DMS 273 treated with DMSO at 0.1 percent for 48 hours (cell line): ENCODE measurements at regions not wholly inside any gene's neighbourhood (a gene's known extent, or its start where the extent isn't known, plus 50 kb on each side); places are given as distances from the start of the nearest gene placed in this dataset.
"Not testable (repeated sequence)": the region's sequence is repeated elsewhere in the genome, so short reads cannot be mapped to it uniquely, and the experiment has no call there.

Experiments
- DNase-seq: peaks from one replicate; lab custom pipeline; 2025; lab: John Stamatoyannopoulos, UW

DNA sequence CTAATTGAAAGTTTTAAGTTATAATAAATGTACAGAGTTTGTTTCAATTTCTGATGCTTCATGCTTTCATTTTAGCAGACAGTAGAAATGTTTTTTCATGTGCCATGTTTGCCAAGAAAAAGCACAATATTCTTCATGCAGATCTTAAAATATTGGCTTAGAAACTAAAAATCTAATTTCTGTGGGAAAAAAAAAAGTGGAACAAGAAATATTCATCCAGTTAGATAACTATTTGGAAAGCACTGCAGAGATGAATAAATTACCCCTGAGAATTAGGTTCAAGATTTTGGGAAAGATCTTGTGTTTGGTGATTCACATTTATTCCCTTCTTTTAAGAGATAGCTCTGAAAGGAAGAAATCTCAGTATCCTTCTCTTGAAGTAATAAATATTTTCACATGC is 912.5 kb downstream of the C4orf33 start:
- no peak for DNase-seq

DNA sequence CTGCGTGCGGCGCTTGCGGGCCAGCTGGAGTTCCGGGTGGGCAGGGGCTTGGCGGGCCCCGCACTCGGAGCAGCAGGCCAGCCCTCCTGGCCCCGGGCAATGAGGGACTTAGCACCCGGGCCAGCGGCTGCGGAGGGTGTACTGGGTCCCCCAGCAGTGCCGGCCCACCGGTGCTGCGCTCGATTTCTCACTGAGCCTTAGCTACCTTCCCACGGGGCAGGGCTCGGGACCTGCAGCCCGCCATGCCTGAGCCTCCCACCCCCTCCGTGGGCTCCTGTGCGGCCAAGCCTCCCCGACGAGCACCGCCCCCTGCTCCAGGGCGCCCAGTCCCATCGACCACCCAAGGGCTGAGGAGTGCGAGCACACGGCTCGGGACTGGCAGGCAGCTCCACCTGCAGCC is 916.9 kb downstream of the C4orf33 start:
- DNase-seq = not testable (repeated sequence)

DNA sequence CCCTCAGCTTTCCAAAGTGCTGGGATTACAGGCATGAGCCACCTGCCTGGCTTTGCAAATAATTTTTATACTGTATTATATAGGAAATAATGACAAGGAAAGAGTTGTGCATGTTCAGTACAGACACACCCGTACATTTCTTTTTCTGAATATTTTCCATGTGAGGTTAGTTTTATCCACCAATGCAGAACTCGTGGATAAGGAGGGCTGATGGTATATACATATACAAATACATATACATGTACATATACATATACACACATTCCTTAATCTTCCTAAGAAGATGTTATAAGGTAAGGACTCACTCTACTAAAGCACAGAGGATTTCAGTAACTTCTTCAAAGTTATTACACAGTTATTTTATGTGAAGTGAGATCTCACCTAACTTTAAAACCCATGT is 925.8 kb downstream of the C4orf33 start:
- DNase-seq = no peak

DNA sequence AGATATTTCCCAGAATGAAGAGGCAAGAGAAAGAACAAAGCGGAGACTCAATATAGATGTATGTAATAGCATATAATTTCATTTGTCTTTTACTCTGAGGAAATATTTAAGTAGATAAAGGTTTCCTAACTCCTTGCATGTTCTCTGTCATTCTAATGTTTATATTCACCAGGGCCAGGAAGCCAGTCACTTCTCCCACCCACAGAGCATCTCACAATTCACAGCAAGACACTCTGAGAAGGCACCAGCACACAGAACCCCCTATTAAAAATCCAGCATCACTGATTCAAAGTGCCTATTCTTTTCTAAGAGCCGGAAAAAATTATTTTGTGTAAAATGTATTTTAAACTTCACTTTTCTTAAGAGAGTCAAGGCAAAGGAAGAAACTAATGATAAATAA is 927.1 kb downstream of the C4orf33 start:
- no peak for DNase-seq

DNA sequence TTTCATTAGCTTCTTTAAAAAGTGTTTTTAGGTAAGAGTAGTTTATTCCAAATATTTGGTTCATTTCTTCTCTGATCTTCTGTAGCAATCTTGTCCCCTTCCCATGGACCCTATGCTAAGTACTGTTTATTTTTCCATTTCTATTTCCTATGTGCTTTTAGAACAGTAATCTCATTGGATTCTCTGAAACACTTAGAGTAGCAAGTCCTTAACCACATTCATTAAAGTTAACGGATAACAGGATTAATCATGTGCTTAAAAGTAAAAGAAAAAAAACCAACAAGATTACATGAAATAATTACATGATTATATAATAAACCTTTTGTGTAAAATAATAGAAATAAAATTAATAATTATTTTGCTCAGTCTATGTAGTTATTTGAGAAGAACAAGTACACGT is 929.7 kb downstream of the C4orf33 start:
- DNase-seq = no peak

DNA sequence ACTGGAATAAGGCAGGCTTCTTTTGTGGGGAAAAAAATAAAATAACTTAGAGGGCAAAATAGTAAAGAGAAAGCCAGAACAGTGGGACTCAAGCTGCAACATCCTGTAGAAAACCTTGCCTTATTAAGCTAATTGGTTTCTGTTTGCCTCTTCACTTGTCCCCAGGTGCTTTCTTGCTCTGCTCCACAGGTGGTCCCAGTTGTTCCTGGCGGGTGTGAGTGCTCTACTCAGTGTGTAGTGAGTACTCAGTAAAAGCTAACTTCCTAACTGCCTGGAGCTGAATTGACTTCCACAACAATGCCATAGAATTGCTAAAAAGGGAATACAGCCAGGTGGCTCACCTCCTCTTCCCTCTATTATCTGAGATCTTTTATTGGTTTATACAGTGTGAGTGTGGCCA is 930.2 kb downstream of the C4orf33 start:
- no peak for DNase-seq

DNA sequence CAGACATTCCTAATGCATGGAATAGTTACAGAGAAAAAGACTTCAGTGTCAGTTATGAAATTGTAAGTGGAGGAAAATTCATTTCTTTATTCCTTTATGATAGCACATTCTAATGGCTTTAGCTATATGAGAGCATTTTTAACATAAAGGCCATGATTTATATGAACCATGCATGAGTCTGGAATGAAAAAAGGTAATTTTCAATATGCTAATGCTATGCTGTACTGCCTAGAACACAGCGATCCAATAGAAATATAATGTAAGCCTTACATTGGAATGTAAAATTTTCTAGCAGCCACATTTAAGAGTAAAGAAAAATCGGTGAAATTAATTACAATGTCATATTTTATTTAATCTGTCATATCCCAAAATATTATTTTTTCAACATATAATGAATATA is 932.0 kb downstream of the C4orf33 start:
- DNase-seq = no peak

DNA sequence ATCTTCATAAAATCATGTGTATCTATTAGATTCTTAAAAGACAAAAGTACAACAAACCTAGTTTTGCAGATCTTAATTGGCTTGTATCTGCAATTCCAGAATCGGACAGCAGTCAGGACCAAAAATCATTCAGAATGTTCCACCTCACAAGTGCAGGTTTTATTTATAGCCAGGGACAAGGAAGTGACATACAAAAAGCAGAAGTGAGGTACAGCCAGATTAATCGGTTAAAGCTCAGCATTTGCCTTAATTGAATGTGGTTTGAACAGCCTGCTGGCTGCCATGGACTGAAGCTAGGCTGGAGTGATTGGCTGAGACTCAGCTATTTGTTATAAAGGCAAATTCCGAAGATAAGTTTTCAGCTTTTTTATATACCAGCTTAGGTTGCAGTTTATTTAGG is 932.6 kb downstream of the C4orf33 start:
- no peak for DNase-seq

DNA sequence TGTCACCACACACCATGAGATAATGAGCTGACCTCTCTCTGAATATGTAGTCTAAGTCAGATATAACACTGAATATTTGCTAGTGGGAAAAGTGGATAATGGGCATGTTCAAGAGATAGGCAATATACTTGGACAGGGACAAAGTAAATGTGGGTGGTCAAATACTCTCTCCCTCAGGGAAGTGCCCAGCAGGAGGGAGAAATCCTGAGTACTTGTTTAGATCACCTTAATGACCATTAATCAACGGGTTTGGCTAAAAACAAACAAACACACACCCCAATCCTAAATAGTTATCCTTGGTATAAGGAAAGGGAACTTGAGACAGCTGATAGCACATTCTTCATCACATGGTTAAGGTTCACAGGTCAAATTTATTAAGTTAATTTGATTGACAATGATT is 933.5 kb downstream of the C4orf33 start:
- DNase-seq = no peak

DNA sequence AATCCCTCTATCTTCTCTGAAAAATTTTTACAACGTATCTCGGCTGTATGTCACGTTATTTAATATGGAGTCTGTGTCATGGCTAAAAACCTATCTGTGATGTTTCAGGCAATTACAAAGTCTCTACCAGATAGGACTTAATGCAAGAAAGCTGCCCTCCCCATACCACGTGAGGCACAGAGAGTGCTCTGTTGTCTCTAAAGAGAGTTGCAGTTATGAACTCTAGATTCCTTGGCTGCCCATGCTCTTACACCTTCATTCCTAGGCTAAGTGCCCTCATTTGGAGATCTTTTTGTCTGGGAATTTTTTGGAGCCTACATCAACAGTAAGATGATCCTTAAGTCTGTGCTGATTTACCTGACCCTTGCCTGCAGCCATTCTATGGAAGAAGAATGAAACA is 935.9 kb downstream of the C4orf33 start:
- no peak for DNase-seq

DNA sequence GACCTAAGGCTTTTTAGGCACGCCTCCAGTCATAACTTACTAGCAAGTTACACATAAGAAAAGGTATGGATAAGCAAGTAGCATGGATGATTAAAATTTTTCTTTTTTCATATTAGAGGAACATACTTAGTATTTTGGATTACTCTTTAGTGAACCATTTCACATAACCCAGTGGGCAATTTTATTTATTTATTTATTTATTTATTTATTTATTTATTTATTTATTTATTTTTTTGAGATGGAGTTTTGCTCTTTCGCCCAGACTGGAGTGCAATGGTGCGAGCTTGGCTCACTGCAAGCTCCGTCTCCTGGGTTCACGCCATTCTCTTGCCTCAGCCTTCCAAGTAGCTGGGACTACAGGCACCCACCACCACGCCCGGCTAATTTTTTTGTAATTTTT is 937.7 kb downstream of the C4orf33 start:
- DNase-seq = not testable (repeated sequence)

DNA sequence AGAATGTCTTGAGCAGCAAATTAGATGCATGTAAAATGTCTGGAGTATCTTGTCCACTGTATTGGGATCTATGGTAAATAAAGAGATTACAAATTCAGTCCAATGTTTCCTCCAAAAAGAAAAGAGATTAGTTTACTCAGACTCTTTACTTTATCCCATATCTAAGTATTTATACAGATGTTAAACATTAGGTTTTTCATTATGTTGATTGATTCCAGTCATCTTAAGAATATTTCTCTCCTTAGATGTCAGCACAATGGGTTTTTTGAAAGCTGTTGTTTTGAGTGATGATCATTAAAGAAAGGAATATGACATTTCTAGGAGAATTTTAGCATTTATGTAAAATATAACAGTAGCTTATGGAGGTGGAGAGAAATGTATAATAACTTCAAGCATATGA is 938.9 kb downstream of the C4orf33 start:
- no peak for DNase-seq

DNA sequence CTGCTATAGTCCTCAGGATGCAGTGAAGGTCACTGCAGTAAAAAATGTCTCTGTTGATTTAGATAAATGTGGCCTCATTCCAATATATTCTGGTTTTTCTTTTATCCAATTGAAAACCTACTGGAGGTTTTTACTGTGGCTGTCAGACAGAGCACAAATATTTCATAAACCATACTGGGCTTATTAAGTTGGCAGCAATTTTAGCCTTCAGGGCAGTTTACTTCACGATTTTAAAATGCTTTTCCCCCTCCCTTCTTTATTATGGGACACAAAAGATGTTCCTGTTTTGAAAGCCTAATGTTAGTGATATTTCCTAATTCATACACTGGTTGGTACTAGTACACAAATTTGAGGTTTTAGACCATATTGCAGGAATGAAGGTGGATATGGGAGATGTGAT is 939.4 kb downstream of the C4orf33 start:
- DNase-seq = no peak

DNA sequence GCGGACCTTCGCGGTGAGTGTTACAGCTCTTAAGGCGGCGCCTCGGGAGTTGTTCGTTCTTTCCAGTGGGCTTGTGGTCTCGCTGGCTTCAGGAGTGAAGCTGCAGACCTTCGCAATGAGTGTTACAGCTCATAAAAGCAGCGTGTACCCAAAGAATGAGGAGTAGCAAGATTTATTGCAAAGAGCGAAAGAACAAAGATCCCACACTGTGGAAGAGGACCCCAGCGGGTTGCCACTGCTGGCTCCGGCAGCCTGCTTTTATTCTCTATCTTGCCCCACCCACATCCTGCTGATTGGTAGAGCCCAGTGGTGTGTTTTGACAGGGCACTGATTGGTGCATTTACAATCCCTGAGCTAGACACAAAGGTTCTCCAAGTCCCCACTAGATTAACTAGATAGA is 941.9 kb downstream of the C4orf33 start:
- DNase-seq = not testable (repeated sequence)

DNA sequence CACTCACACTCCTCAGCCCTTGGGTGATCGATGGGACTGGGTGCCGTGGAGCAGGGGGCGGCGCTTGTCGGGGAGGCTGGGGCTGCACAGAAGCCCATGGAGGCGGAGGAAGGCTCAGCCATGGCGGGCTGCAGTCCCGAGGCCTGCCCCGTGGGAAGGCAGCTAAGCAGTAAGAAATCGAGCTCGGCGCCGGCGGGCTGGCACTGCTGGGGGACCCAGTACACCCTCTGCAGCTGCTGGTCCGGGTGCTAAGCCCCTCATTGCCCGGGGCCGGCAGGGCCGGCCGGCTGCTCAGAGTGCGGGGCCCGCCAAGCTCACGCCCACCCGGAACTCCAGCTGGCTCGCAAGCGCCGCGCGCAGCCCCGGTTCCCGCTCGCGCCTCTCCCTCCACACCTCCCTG is 942.6 kb downstream of the C4orf33 start:
- DNase-seq = not testable (repeated sequence)

DNA sequence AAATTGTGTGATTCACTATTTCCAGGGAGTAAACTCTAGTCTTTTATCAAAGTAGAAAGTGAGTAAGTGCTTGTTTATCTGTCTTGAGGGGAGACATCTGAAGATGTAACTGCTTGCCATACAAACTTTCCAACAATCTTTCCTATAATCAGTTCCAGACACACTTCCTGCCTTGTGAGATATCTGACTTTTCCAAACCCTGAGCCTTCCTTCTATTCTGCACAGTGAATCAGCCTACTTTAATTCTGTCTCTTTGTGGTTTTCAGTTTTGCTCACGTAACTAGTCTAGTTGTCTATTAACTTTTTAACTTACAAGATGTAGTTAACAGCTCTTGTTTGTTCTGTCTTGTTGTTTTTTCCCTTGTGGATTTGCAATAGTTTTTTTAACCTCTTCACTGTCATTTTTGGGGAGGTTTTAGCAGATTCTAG is 947.8 kb downstream of the C4orf33 start:
- DNase-seq = no peak

DNA sequence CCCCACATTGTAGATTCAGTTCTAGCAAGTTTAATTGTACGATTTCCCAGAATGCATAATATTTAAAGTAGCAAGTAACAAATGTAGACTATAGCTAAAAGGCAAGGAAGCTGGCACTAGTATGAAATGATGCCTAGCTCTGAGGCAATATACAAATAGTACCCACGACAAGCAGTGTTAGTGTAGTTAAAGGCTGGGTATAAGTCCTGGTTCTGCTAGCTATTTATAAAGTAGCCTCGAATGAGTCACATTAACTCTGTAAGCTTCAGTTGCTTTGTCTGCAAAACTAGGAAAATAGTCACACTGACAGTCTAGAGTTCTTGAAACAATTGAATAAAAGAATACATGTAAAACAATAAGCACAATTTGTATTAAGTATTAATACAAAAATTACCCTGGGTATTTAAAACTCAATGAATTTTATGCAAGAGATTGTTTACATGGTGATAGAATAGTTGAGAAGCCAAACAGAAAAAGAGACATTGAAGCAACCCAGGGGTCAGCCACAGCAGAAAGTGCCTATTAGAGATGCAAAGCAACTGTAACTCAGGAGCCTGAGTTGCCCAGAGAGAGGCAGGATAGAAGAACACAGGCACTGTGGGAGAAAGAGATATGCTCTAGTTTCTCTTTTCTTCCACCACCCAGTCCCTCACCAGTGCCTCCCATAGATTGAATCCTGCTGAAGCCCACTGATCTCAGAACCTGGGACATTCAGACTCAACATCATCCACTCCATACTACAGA is 949.0 kb downstream of the C4orf33 start:
- DNase-seq = no peak

DNA sequence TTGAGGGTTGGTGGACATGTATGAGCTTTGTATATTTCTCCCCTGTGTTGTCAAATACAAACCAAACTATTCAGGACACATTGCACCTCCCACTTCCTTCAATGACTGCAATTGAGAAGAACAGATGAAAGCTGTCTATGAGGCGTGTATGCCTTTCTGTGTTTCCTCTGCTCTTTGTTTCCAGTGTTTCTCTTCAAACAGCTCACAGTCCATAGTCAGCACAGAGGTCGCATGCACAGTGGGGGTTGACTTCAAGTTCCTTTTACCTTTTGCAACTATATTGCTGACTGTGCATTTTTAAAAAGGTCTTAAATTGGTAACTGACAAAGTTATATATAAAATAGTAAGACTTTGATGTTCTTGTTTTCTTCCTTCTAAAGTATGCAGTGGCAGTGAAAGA is 957.8 kb downstream of the C4orf33 start:
- DNase-seq = no peak

DNA sequence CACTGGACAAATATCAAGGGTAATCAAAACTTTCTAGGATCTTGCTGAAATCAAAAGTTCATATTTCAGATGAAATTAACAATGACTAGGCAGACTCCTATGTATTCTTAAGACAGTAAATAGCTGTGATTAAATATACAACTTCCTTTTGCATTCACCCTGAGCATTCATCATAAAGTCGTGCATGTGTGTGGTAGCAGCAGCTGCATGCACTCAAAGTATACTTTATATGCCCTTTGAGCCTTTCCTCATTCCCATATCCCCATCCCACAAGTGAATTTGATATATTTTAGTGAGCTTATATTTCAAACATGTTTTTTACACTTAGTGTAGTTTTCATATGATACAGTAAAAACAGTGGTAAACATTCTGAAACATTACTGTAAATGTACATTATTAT is 959.0 kb downstream of the C4orf33 start:
- no peak for DNase-seq

DNA sequence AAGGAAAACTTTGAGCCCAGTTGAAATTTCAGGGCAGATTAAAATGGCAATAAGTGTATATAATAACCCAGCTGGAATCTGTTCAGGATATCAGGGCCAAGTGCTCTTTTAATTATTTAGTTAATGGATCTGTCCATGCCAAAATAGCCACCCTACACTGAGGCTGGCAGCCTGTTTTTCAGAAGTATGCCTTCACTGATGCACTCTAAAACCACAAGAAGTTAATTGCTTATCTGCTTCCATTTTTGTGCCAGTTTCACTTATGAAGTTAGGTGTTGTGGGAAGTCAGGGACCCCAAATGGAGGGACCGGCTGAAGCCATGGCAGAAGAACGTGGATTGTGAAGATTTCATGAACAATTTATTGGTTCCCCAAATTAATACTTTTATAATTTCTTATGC is 960.3 kb downstream of the C4orf33 start:
- DNase-seq = no peak

DNA sequence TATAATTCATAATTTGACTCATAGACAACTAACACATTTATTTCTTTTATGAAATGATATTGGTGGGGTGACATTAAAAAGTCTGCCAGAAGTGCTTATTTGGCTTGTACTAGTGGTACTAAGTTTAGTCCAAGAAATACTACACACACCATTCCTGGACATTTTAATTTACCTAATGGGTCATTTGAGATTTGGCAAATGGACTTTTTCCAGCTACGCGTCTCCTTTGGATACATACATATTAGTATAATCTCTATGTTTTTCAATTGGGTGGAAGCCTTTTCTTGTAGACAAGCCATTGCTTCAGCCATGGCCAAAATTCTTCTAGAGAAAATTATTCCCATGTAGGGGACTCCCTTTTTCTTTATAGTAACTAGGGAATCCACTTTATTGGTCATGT is 968.5 kb downstream of the C4orf33 start:
- DNase-seq = no peak

DNA sequence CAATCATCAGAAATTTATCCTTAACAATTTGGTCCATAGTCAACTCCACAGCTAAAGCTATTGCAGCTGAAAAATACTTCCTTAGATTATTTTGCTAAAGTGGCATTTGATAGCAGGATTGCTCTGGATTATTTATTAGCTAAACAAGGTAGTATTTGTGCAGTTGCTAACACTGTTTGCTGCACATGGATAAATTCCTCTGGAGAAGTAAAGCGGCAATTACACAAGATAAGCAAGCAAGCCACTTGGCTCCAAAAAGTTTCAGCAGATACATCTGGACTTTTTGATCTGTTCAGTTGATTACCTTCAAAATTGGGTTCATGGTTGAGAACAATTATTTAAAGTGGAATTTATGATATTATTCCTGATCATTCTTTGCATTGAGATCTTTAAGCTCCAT is 971.5 kb downstream of the C4orf33 start:
- DNase-seq = no peak

DNA sequence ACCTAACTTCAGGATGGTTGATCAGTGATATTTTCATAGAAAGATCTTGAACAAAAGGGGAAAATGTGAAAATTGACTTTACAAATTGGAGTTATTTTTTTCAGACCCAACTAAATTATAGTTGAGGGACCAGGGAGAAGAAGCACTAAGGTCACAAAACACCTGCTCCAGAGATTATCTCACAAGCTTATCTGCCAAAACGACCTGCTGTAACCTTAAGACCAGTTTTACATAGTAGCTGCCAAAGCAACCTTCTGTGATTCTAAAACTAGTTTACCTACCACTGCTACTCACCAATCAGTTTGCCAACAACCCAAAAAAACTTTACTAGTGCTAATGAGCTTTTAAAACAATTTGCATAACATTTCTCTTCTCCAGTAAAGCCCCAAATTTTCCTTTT is 972.1 kb downstream of the C4orf33 start:
- no peak for DNase-seq

DNA sequence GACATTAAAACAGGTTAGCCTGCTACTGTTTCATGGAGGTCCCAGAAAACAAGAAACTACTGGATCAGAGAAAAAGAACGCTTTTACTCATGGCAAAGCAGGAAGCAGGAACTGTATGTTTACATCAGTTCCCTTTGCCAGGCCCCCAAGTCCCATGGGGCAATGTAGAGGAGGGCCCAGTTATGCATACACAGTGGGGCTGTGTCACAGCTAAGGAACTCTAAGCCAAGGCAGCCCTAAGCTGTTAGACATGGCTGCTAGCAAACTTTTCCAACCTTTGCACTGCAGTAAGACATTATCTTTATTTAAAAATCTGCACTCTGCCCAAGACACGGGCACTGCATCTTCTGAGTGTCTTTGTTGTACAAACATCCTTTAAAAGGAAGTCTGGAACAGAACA is 975.8 kb downstream of the C4orf33 start:
- no peak for DNase-seq
